ENCODE measurements at regions not wholly inside any gene's neighbourhood (a gene's known extent, or its start where the extent isn't known, plus 50 kb on each side); places are given as distances from the start of the nearest gene placed in this dataset.

DNA sequence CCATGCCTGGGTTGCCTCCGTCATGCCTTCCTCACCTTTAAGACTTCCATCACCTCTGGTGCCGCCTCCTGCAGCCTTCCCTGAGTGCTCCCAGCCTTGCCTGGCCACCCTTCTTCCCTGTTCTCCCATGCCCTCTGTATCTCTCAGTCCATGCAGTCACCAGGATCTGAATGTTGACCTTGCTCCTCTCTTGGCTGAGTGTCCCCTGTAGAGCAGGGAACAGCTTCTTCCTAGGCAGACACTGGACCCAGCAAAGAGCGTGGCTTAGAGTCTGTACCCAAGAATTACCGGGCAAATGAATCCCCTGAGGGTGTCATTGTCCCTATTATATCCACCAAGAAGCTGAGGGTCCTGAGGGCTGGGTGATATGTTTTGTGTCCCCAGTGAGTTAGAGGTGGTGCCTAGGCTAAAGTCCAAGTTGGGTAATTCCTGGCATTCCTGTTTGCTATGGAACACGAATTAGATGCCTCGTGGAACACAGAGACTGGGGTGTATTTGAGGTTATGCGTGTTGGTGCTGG, 505.6 kb downstream of the RPS24 start:
- ATAC-seq (ENCODE audit: low read depth) (no peak), DNase-seq (no peak)
- Mint-ChIP-seq H3K4me3 (no peak overlapping the region), H3K27ac (no peak overlapping the region), H3K4me1 (peaks cover 6% of the 10 kb centered on the region), H3K27me3 (peaks cover 3% of the 10 kb centered on the region), H3K36me3 (no peaks in the 10 kb centered on the region), H3K9me3 (peaks cover 2% of the 10 kb centered on the region)
- POLR2A ChIA-PET, result no interaction called here

DNA sequence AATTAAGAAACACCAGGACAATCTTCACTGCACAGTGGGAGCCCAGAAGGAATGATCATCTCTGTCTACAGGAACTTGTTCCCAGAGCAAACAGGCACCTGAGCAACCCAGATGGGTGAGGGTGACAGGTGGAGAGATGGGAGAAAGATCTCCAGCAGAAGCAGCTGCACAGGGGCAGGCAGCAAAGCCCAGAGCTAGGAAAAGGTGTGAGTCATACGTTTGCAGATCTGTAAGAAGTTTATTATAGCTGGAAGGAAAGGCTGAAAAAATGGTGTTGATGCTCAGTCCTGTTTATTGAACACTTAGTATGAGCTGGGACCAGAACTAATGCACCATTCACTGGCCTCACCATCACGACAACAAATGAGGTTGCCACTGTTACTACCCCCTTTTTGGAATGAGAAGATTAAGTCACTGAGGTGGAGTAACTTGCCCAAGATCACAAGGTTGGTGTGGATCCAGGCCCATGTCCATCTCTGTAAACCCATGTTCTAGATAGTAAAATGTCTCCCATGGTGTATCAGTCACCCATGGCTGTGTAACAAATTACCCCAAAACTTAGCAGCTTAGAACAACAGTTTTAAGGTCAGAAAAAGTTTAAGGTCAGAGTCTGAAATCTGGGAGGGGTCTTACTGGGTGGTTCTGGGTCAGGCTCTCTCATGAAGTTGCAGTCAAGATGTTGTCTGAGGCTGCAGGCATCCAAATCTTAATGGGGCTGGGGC, 506.9 kb downstream of the RPS24 start:
- peaks cover 3% of the 10 kb centered on the region for H3K9me3 Mint-ChIP-seq
- peaks cover 4% of the 10 kb centered on the region for H3K27me3 Mint-ChIP-seq
- H3K4me3 Mint-ChIP-seq, result no peak overlapping the region
- POLR2A ChIA-PET, result no interaction called here
- ATAC-seq (ENCODE audit: low read depth) (no peak), DNase-seq (no peak)
- no peaks in the 10 kb centered on the region for H3K36me3 Mint-ChIP-seq
- H3K4me1 Mint-ChIP-seq, result peaks cover 6% of the 10 kb centered on the region
- peak overlapping the region; percentile 14 for H3K27ac Mint-ChIP-seq

DNA sequence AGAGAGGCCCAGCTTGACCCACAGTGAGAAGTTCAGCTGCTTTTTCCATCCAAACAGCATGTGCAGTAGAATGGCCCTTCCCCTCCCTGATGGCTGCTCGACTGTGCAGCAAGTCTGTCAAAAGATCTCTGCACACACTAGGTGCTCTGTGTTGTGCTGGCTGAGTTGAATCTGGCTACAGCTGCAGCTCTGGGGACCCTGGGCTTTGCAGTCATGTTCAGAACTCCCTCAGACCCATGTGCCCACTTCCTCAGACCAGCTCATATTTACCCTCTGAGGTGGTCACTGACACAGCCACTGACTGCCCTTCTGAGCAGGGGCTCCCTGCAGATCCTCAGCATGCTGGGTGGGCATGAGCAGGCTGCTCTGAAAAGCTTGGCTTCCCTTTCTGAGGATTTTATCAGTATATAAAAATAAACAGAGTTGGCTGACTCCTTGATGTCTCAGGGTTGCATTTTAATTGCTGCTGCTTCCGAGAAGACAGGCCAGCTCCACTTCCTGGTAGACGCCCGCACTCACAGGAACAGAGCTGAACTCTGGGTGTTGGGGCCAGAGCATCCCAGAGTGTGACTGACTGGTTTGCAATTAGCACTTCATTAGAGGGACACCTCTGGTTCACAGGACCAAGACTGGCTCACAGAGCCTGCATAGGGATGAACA, 507.9 kb downstream of the RPS24 start:
- no peak for DNase-seq
- peak; percentile 80 for ATAC-seq (ENCODE audit: low read depth)
- H3K4me1 Mint-ChIP-seq, result peaks cover 6% of the 10 kb centered on the region
- peak overlapping the region; percentile 8 for H3K4me3 Mint-ChIP-seq
- peak overlapping the region; percentile 68 for H3K27ac Mint-ChIP-seq
- H3K36me3 Mint-ChIP-seq, result no peaks in the 10 kb centered on the region
- POLR2A ChIA-PET, result interaction anchor here (2.1 kb wide), 1 partner anchor 10 kb away, joined by 7 read pairs; no protein-coding TSS in a partner anchor
- H3K27me3 Mint-ChIP-seq, result peaks cover 5% of the 10 kb centered on the region
- H3K9me3 Mint-ChIP-seq, result peaks cover 4% of the 10 kb centered on the region

DNA sequence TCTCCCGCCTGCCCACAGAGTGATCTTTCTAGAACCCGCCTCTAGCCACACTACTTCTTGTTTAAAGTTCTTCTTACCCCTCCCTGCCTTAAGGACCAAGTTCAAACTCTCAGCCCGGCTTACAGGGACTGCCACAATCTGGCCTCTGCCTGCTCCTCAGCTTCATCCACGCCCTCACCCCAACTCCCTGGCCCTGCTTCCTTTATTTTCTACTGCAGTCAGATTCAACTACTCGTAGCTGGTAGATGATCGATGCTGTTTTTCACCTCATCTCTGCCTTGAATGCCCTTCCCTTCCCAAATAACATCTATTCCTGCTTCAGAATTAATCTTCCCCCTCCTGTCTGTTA, 508.5 kb downstream of the RPS24 start:
- ATAC-seq (ENCODE audit: low read depth) (peak; percentile 41), DNase-seq (no peak)
- Mint-ChIP-seq H3K27me3 (peaks cover 5% of the 10 kb centered on the region), H3K4me1 (peaks cover 6% of the 10 kb centered on the region), H3K9me3 (peaks cover 4% of the 10 kb centered on the region), H3K36me3 (no peaks in the 10 kb centered on the region), H3K27ac (peak overlapping the region; percentile 68), H3K4me3 (peak overlapping the region; percentile 12)
- POLR2A ChIA-PET, result interaction anchor here (2.1 kb wide), 1 partner anchor 9 kb away, joined by 7 read pairs; no protein-coding TSS in a partner anchor

DNA sequence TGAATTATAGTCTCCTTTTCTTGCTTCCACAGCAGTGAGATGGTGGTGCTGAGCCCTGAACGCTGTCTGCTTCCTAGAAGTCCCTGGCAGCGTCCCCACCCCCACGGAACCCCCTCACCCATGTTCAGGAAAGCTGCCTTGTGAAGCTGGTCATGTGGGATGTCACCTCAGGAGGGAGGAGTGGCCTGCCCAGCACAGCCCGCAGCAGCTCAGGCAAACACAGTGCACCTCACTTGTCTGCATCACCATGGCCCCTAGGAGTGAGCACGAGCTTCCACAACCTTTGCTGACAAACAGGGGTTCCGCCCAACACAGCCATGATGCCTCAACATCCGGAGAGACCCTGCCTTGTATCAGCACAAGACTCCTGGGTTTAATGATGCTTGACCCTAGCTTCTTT, 508.9 kb downstream of the RPS24 start:
- POLR2A ChIA-PET, result interaction anchor here (2.1 kb wide), 1 partner anchor 9 kb away, joined by 7 read pairs; no protein-coding TSS in a partner anchor
- H3K9me3 Mint-ChIP-seq, result peaks cover 4% of the 10 kb centered on the region
- H3K4me3 Mint-ChIP-seq, result no peak overlapping the region
- H3K27ac Mint-ChIP-seq, result peak overlapping the region; percentile 68
- peaks cover 5% of the 10 kb centered on the region for H3K27me3 Mint-ChIP-seq
- no peak for ATAC-seq (ENCODE audit: low read depth)
- no peaks in the 10 kb centered on the region for H3K36me3 Mint-ChIP-seq
- no peak for DNase-seq
- peaks cover 6% of the 10 kb centered on the region for H3K4me1 Mint-ChIP-seq

DNA sequence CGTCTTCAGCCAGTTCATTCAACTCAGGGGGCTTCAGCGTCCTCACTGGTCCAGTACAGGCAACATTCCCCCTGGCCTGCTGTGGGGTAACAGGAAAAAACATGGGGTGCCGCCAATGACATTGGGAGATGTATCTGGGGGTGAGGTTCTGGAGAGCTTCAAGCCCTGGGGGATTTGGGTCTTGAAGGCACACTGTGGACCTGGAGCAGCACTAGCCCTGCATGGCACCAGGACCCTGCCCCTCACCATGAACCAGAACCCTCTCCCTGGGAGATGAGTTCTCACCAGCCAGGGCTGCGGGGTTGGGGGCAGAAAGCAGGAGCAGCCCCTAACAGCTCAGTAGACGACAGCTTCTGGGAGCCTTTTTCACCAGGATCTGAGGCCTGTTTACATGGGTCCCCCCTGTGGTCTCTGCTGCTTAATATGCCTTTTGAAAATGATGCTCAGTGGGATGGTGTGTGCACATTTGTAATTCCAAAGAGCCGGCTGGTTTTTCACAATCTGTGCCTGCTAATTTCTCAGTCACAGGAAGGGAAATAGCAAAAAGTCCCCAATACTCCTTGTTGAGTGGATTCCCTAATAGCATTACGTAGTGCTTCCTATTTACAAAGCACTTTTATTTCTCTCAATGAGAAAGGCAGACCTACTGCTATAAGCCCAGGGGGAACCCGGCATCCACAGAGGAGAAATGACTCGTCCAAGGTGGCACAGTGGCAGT, 509.5 kb downstream of the RPS24 start:
- ATAC-seq (ENCODE audit: low read depth) (no peak), DNase-seq (no peak)
- Mint-ChIP-seq H3K27me3 (peaks cover 9% of the 10 kb centered on the region), H3K4me1 (peaks cover 6% of the 10 kb centered on the region), H3K9me3 (peaks cover 4% of the 10 kb centered on the region), H3K4me3 (no peak overlapping the region), H3K36me3 (no peaks in the 10 kb centered on the region), H3K27ac (no peak overlapping the region)
- POLR2A ChIA-PET, result interaction anchor here (2.1 kb wide), 1 partner anchor 8 kb away, joined by 7 read pairs; no protein-coding TSS in a partner anchor

DNA sequence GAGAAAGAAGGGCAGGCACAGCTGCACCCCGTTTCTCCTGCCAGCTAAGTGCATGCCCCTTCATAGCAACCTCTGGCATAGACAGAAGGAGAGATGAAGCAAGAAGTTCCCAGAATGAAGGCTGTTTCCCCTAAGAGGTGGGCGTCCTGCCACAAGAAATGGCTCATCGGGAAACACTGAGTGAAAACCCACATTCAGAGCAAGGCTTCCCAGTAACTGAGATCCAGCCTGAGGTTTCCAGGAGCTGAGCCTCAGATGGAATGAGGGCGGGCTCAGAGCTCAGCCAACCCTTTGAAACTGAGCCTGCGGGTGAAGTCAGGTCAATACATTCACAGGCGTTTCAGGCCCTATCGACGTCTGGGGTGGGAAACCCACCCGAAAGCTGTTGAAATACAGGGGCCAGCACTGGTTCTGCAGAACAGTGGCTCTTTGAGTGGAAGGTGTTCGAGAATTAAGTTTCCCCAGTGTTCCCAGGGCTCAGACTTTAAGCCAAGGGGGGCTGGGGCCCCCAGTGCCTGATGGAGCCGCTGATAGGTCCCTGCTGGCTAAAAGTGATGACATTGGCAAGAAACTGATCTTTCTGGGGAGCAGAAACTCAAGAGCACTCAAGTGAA, 510.2 kb downstream of the RPS24 start:
- POLR2A ChIA-PET, result no interaction called here
- peaks cover 4% of the 10 kb centered on the region for H3K9me3 Mint-ChIP-seq
- H3K4me1 Mint-ChIP-seq, result peaks cover 6% of the 10 kb centered on the region
- DNase-seq (no peak), ATAC-seq (ENCODE audit: low read depth) (no peak)
- H3K27ac Mint-ChIP-seq, result no peak overlapping the region
- H3K36me3 Mint-ChIP-seq, result no peaks in the 10 kb centered on the region
- H3K4me3 Mint-ChIP-seq, result no peak overlapping the region
- peaks cover 13% of the 10 kb centered on the region for H3K27me3 Mint-ChIP-seq

DNA sequence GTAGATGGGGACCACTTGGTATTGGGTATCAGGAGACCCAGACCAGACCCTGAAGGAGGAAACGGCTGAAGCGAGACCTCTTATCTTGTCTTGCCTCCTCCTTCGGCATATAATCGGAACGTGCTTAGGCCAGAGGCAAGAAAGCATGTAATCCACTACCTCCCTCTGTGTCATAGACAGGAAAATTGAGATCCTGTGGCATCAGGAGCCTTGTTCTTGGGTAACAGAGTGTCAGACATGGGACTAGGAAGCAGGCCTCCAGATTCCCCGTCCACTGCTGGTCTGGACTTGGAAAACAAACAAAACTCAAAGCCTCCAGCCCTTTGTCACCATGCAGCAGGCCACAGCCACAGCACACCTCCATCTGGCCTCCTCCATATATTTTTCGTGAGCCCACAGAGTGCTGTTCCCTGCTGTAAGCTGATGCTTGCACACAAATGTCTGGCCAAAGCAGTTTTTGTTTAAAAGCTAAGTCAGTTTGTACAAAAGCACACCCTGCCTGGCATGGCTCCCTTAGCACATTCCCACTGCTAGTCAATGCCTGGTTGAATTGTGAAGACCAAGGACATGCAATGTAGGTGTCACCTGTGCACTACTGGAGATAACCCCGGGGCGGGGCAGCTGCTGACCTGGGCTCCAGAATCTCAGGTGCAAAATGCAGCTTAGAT, 510.9 kb downstream of the RPS24 start:
- H3K4me1 Mint-ChIP-seq, result peaks cover 6% of the 10 kb centered on the region
- H3K27me3 Mint-ChIP-seq, result peaks cover 11% of the 10 kb centered on the region
- no peak for ATAC-seq (ENCODE audit: low read depth)
- no peak overlapping the region for H3K4me3 Mint-ChIP-seq
- POLR2A ChIA-PET, result no interaction called here
- no peaks in the 10 kb centered on the region for H3K36me3 Mint-ChIP-seq
- no peak overlapping the region for H3K27ac Mint-ChIP-seq
- peaks cover 4% of the 10 kb centered on the region for H3K9me3 Mint-ChIP-seq
- DNase-seq, result no peak

DNA sequence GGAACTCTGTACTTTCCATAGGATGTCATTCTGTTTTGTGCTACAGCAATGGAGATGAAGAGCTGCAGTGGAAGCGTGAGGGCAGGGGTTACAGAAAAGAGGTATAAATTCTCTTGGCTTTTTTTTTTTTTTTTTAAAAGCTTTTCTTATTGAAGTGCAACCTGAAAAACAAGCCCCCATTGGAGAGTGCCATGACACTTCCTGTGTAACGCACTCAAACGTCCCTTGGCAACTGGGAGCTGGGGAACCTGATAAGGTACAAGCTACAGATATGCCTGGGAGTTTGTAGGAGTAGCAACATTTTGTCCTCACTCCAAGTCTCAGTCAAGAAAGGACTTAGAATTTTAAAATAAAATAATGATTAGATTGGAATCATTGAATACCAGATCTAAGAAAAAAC, 512.1 kb downstream of the RPS24 start:
- Mint-ChIP-seq H3K4me1 (peaks cover 6% of the 10 kb centered on the region), H3K4me3 (no peak overlapping the region), H3K36me3 (no peaks in the 10 kb centered on the region), H3K27me3 (peaks cover 11% of the 10 kb centered on the region), H3K27ac (no peak overlapping the region), H3K9me3 (peaks cover 4% of the 10 kb centered on the region)
- POLR2A ChIA-PET, result no interaction called here
- no peak for DNase-seq
- no peak for ATAC-seq (ENCODE audit: low read depth)

DNA sequence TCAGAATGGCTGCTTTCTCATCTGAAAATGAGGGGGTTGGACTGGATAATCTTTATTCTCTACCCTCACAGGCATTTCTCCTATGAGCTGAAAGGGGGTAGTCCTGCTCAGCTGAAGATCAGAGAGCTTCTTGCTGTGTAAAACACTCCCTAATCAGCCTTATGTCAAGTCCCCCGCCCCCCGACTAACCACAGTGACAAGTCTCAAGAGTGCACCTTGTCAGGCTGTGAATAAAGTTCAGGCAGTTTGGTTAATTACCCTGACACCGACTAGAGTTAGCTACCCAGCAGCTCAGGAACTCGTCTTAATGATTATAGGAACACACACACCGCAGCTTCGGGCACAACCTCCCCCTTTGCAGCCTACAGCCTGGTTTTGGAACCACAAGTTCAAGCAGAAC, 513.7 kb downstream of the RPS24 start:
- no peak for DNase-seq
- ATAC-seq (ENCODE audit: low read depth), result no peak

DNA sequence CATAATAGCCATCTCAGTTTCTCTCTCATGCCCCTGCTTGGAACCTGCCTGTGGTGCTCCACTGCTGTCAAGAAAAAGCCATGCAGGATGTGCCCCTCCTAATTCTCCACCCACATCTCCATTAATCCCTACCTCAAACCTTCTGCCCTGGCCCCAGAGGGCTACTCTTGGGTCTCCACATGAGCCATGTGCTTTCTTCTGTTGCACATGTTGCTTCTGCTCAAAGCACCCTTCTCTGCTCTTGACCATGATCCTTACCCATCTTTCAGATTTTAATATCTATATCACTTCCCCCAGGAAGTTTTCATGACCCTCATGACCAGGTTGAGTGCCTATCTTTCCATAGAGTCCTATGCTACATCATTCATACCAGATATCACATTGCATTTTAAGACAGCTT, 514.2 kb downstream of the RPS24 start:
- Mint-ChIP-seq H3K4me3 (no peak overlapping the region), H3K4me1 (peaks cover 6% of the 10 kb centered on the region), H3K36me3 (no peaks in the 10 kb centered on the region), H3K9me3 (peaks cover 2% of the 10 kb centered on the region), H3K27ac (no peak overlapping the region), H3K27me3 (peaks cover 17% of the 10 kb centered on the region)
- DNase-seq (no peak), ATAC-seq (ENCODE audit: low read depth) (no peak)
- POLR2A ChIA-PET, result no interaction called here

More for the DNA sequence above, 513.7 kb downstream of the RPS24 start:
- peaks cover 2% of the 10 kb centered on the region for H3K9me3 Mint-ChIP-seq
- H3K27me3 Mint-ChIP-seq, result peaks cover 17% of the 10 kb centered on the region
- H3K27ac Mint-ChIP-seq, result no peak overlapping the region
- peaks cover 6% of the 10 kb centered on the region for H3K4me1 Mint-ChIP-seq
- H3K4me3 Mint-ChIP-seq, result no peak overlapping the region
- POLR2A ChIA-PET, result no interaction called here
- H3K36me3 Mint-ChIP-seq, result no peaks in the 10 kb centered on the region

DNA sequence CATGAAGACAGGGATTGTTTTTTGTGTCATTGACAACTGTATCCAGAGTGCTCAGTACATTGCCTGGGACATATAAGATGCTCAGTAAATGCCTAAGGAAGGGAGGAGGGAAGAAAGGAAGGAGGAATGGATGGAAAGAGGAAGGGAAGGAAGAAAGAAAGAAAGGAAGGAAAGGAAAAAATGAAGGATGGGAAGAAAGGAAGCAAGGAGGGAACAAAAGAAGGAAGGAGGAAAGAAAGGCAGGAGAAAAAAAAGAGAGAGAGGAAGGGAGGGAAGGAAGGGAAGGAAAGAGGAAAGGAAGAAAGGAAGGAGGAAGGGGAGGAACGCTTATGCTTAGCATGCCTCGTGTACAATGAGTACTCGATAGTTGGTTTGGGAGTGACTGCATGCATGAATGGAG, 514.7 kb downstream of the RPS24 start:
- H3K27ac Mint-ChIP-seq, result no peak overlapping the region
- no peak for ATAC-seq (ENCODE audit: low read depth)
- POLR2A ChIA-PET, result no interaction called here
- peaks cover 6% of the 10 kb centered on the region for H3K4me1 Mint-ChIP-seq
- H3K27me3 Mint-ChIP-seq, result peaks cover 17% of the 10 kb centered on the region
- no peak overlapping the region for H3K4me3 Mint-ChIP-seq
- H3K9me3 Mint-ChIP-seq, result peaks cover 2% of the 10 kb centered on the region
- DNase-seq, result no peak
- H3K36me3 Mint-ChIP-seq, result no peaks in the 10 kb centered on the region
